Right hindlimb (tissue), 1 donor: ENCODE measurements at regions not wholly inside any gene's neighbourhood (a gene's known extent, or its start where the extent isn't known, plus 50 kb on each side); places are given as distances from the start of the nearest gene placed in this dataset.

ENCODE experiments used
- DNase-seq: peaks from one replicate; pipeline ENCODE4 v3.0.0-alpha.2; 2018

- no peak for DNase-seq
Measured at GRCh38 chr13:106997696-106998095, 429.8 kb upstream of the ARGLU1 start.

- DNase-seq = no peak
Measured at GRCh38 chr13:106996867-106997618, 429.1 kb upstream of the ARGLU1 start.

DNA sequence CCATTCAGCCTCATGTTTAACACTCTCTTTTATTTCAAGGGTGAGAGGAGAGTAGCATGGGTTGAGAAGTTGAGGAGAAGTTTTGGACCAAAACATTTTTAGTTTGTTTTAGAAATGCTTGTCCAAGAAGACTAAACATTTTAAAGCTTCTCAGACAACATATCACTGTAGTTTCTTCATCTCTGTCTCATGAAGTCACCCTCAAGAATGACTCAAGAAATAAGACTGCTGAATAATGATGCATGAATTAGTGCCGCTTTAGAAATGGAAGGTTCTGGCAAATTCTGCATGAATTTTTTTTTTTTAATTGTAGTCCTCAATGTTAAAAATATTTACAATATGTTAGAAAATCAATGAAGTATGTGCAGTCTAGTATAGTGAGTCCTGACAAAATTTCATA is 422.7 kb upstream of the ARGLU1 start:
- no peak for DNase-seq

- no peak for DNase-seq
Measured at GRCh38 chr13:106989876-106990275, 421.9 kb upstream of the ARGLU1 start.

DNA sequence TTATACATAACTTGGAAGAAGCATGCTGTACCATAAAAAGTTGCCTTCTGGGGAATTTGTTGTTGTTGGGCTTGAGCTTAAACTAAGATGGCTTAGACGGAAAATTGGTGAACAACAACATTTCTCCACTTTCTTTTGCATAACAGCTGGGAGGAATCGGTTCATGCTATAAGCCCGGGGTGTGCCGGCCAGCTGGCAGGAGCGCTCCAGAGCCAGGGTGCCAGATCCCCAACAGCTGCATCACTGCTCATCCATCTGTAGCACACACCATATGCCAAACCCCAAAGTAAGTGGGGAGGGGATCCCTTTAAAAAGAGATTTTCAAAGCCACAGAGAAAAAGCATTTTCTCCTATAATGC is 419.5 kb upstream of the ARGLU1 start:
- peak; percentile 77 for DNase-seq

GRCh38 chr13:106986687-106987426 is 418.9 kb upstream of the ARGLU1 start:
- DNase-seq = no peak

- peak; percentile 54 for DNase-seq
Measured at GRCh38 chr13:106986033-106986484, 418.1 kb upstream of the ARGLU1 start.

DNA sequence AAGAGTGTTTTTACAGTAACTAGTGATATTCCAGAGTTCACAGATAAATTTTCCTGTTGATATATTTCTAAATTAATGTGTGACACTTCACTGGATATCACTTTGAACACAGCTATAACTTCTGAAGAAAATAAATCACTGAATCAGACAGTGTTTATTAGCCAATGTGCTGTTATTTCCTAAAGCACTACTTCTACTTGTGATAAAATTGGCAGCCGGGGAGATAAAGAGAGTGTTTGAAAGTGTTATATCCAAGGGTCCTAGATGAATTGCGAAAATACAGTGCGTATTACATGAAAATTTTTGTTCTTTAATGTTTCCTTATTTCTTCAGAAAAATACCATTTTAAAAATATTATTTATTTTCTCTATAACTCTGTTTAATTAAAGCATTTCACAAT is 417.5 kb upstream of the ARGLU1 start:
- DNase-seq = no peak

- DNase-seq = peak; percentile 56
Measured at GRCh38 chr13:106981051-106981450, 413.1 kb upstream of the ARGLU1 start.

GRCh38 chr13:106967391-106967790 is 399.5 kb upstream of the ARGLU1 start:
- no peak for DNase-seq

DNA sequence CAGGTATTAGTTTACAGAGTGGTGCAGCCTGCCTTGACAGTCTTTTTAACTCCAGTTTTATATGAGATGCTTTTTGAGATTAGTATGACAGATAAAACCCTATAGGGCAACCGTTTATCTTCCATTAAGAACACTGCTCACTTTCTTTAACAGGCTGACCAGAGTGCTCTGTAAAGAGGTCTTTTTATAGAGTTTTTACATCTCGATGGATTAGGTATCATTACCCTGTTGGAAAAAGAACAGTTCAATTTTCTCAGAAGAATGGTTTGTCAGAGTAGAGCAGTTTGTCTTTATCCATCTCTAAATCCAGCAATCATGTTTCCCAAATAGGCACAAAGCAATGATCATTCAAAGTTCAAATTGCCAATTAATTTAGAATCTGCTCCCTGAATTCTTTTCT is 395.2 kb upstream of the ARGLU1 start:
- DNase-seq = no peak

DNA sequence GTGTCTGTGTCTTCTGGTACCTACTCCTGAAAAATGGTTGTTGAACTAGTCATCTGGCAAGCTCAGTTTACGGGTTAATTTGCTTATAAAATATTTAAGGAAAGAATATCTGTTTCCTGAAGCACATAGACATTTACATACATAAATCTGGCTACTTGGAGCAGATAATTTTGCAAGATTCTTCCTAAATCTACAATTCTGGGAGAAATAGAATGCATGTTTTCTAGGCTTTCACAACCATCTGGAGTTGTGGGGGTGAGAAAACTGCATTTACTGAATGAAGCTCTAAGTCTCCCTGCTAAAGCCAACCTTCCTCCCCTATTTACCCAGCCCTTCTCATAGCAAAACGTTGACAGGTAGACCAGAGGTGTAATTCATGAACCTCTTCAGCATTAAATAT is 393.7 kb upstream of the ARGLU1 start:
- no peak for DNase-seq

- no peak for DNase-seq
Measured at GRCh38 chr13:106961216-106961615, 393.3 kb upstream of the ARGLU1 start.

GRCh38 chr13:106958621-106959048 is 390.7 kb upstream of the ARGLU1 start:
- DNase-seq = no peak

GRCh38 chr13:106942563-106942962 is 374.6 kb upstream of the ARGLU1 start:
- no peak for DNase-seq

DNA sequence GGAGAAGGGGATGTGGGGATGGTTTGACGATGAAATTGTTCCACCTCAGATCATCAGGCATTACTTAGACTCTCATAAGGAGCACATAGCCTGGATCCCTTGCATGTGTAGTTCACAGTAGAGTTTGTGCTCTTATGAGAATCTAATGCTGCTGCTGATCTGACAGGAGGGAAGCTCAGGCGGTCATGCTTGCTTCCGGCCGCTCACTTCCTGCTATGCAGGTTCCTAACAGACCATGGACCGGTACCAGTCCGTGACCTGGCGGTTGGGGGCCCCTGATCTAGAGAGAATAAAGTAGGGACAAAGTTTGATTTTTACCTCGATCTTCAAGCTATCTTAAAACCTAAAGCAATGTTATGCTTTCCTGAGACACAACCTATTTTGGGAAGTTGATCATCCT is 373.8 kb upstream of the ARGLU1 start:
- DNase-seq = no peak

DNA sequence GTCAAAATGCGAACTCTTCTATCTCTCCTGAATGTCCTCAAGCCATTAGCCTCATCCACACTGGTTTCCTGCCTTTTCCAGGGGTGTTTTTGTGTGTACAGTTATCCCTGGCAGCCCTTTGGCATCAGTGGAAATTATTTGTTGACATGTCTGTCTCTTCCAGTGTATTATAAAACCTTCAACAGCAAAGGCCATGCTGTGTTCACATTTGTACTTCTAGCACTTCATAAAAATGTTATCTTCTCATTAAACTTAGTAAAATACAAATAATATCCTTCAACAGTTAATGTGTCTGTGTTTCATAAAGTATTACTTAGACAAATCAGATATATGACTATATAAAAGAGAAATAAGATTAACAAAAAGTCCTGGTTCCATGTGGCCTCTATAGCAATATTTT is 359.5 kb upstream of the ARGLU1 start:
- no peak for DNase-seq

- no peak for DNase-seq
Measured at GRCh38 chr13:106922384-106922783, 354.4 kb upstream of the ARGLU1 start.

- DNase-seq = peak; percentile 33
Measured at GRCh38 chr13:106919638-106920037, 351.7 kb upstream of the ARGLU1 start.

GRCh38 chr13:106919133-106919532 is 351.2 kb upstream of the ARGLU1 start:
- no peak for DNase-seq

DNA sequence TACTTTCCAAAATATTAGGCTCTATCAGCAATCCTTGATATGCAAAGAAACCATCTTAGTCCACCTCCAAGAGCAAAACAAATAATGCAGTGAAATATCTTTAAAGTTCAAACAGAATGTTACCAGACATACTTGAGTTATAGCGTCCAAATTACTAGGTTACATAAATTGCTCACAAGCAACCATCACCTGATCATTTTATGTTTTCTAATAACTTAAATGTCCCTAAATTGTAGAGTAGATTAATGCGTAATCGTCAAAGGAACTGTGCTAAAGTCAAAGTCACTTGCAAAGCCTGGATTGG is 350.6 kb upstream of the ARGLU1 start:
- DNase-seq = no peak

- DNase-seq = peak; percentile 92
Measured at GRCh38 chr13:106917673-106918556, 350.0 kb upstream of the ARGLU1 start.

GRCh38 chr13:106917024-106917571 is 349.2 kb upstream of the ARGLU1 start:
- peak; percentile 59 for DNase-seq
